ENCODE measurements at regions not wholly inside any gene's neighbourhood (a gene's known extent, or its start where the extent isn't known, plus 50 kb on each side); places are given as distances from the start of the nearest gene placed in this dataset.

- H3K36me3 ChIP-seq: no peaks in the 10 kb centered on the region
- H3K4me1 ChIP-seq (ENCODE audit: control insufficient read depth in 1 of 2, insufficient read depth in 1 of 2, low read depth in 1 of 2, low read length in 1 of 2): no peaks in the 10 kb centered on the region
- no peaks in the 10 kb centered on the region for H3K9me3 ChIP-seq
- no peak overlapping the region for H3K4me3 ChIP-seq (ENCODE audit: low read depth in 1 of 2, low read length in 1 of 2)
- no peaks in the 10 kb centered on the region for H3K27me3 ChIP-seq
- H3K27ac ChIP-seq: no peak overlapping the region
- no peak for TF ChIP-seq CTCF (IDR thresholded peaks at IDR 0.05)
Observed at GRCh38 chr6:156455847-156456246, 321.3 kb upstream of the ARID1B start.

- Histone ChIP-seq H3K27ac (no peak overlapping the region), H3K27me3 (no peaks in the 10 kb centered on the region), H3K4me3 (ENCODE audit: low read depth in 1 of 2, low read length in 1 of 2) (no peak overlapping the region), H3K36me3 (no peaks in the 10 kb centered on the region), H3K9me3 (no peaks in the 10 kb centered on the region), H3K4me1 (ENCODE audit: control insufficient read depth in 1 of 2, insufficient read depth in 1 of 2, low read depth in 1 of 2, low read length in 1 of 2) (no peaks in the 10 kb centered on the region)
- TF ChIP-seq CTCF (IDR thresholded peaks at IDR 0.05): no peak
Observed at GRCh38 chr6:156454867-156455266, 322.3 kb upstream of the ARID1B start.

- Histone ChIP-seq H3K9me3 (no peaks in the 10 kb centered on the region), H3K4me3 (ENCODE audit: low read depth in 1 of 2, low read length in 1 of 2) (no peak overlapping the region), H3K36me3 (no peaks in the 10 kb centered on the region), H3K27me3 (no peaks in the 10 kb centered on the region), H3K4me1 (ENCODE audit: control insufficient read depth in 1 of 2, insufficient read depth in 1 of 2, low read depth in 1 of 2, low read length in 1 of 2) (no peaks in the 10 kb centered on the region), H3K27ac (no peak overlapping the region)
- TF ChIP-seq CTCF (IDR thresholded peaks at IDR 0.05): no peak
Observed at GRCh38 chr6:156451726-156452125, 325.5 kb upstream of the ARID1B start.

GRCh38 chr6:156451088-156451487, 326.1 kb upstream of the ARID1B start:
- Histone ChIP-seq H3K27ac (no peak overlapping the region), H3K27me3 (no peaks in the 10 kb centered on the region), H3K9me3 (no peaks in the 10 kb centered on the region), H3K4me1 (ENCODE audit: control insufficient read depth in 1 of 2, insufficient read depth in 1 of 2, low read depth in 1 of 2, low read length in 1 of 2) (no peaks in the 10 kb centered on the region), H3K4me3 (ENCODE audit: low read depth in 1 of 2, low read length in 1 of 2) (no peak overlapping the region), H3K36me3 (no peaks in the 10 kb centered on the region)
- no peak for TF ChIP-seq CTCF (IDR thresholded peaks at IDR 0.05)

GRCh38 chr6:156450421-156450820, 326.8 kb upstream of the ARID1B start:
- H3K9me3 ChIP-seq: no peaks in the 10 kb centered on the region
- H3K27me3 ChIP-seq: no peaks in the 10 kb centered on the region
- no peaks in the 10 kb centered on the region for H3K4me1 ChIP-seq (ENCODE audit: control insufficient read depth in 1 of 2, insufficient read depth in 1 of 2, low read depth in 1 of 2, low read length in 1 of 2)
- H3K27ac ChIP-seq: no peak overlapping the region
- no peaks in the 10 kb centered on the region for H3K36me3 ChIP-seq
- TF ChIP-seq CTCF (IDR thresholded peaks at IDR 0.05): no peak
- H3K4me3 ChIP-seq (ENCODE audit: low read depth in 1 of 2, low read length in 1 of 2): no peak overlapping the region

- Histone ChIP-seq H3K36me3 (no peaks in the 10 kb centered on the region), H3K4me1 (ENCODE audit: control insufficient read depth in 1 of 2, insufficient read depth in 1 of 2, low read depth in 1 of 2, low read length in 1 of 2) (no peaks in the 10 kb centered on the region), H3K4me3 (ENCODE audit: low read depth in 1 of 2, low read length in 1 of 2) (no peak overlapping the region), H3K27ac (no peak overlapping the region), H3K27me3 (no peaks in the 10 kb centered on the region), H3K9me3 (no peaks in the 10 kb centered on the region)
- TF ChIP-seq CTCF (IDR thresholded peaks at IDR 0.05): no peak
Observed at GRCh38 chr6:156449569-156449968, 327.6 kb upstream of the ARID1B start.
